Endometrial microvascular endothelial cells (primary cell): ENCODE measurements at regions not wholly inside any gene's neighbourhood (a gene's known extent, or its start where the extent isn't known, plus 50 kb on each side); places are given as distances from the start of the nearest gene placed in this dataset.

Experiments
- in situ Hi-C: cut with HindIII; loops from 2 replicates; pipeline ENCODE4 v1.10.0; 2017; ENCODE audit warnings: low sequenced_read_pairs, low pct_unique_long_range_greater_than_20kb; ENCODE audit errors: inconsistent ontology term

- in situ Hi-C loops: no loop called here
Observed at GRCh38 chr15:96092186-96092585, 238.3 kb upstream of the NR2F2 start.

GRCh38 chr15:96093063-96093462, 237.4 kb upstream of the NR2F2 start:
- in situ Hi-C loops: no loop called here

GRCh38 chr15:96097661-96098060, 232.8 kb upstream of the NR2F2 start:
- in situ Hi-C loops: no loop called here

GRCh38 chr15:96102631-96103030, 227.9 kb upstream of the NR2F2 start:
- in situ Hi-C loops: no loop called here

DNA sequence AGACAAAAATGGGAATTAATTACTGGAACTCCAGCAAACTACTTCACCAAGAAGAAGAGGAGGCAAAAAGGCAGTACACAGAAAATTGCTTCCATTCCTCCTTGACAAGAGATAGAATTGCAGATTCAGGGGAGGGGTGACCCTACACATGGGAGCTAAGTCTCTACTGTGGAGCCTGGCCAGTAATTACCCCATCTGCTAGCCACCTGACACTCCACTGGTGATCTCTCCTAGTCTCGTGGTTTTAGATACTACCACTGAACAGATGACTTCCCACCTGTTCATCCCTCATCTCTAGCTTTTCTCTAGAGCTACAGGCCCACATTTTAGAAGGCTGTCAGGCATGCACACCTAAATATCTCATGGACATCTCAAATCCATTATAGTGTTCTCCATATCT, 224.3 kb upstream of the NR2F2 start:
- in situ Hi-C loops: no loop called here

- in situ Hi-C loops: no loop called here
Observed at GRCh38 chr15:96106628-96107027, 223.9 kb upstream of the NR2F2 start.

DNA sequence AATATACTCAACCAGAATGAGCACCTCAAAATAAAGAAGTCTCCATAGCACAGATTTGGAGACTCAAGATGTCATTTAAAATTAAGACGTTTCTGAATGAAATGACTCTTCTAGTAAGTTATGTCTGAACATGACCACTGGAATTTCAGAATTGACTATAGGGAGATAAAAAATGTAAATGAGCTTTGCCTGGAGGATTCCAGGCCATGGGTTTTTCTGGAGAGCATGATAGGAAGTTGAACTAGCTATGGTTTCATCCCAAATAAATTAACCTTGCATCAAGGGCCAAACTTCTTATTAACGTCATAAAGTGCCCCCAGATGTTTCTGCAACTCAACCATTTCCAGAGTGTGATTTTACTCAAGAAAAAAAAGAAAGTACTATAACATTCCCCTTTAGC, 222.6 kb upstream of the NR2F2 start:
- in situ Hi-C loops: no loop called here

DNA sequence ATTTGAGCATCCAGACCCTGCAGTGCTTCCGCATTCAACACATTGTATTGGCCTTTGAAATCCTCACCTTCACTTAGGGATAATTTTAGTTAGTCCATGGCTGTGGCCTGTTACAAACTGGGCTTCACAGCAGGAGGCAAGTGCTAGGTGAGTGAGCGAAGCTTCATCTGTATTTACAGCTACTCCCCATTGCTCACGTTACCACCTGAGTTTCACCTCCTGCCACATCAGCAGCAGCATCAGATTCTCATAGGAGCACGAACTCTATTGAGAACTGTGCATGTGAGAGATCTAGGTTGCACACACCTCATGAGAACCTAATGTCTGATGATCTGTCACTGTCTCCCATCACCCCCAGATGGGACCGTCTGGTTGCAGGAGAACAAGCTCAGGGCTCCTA, 222.1 kb upstream of the NR2F2 start:
- in situ Hi-C loops: no loop called here

DNA sequence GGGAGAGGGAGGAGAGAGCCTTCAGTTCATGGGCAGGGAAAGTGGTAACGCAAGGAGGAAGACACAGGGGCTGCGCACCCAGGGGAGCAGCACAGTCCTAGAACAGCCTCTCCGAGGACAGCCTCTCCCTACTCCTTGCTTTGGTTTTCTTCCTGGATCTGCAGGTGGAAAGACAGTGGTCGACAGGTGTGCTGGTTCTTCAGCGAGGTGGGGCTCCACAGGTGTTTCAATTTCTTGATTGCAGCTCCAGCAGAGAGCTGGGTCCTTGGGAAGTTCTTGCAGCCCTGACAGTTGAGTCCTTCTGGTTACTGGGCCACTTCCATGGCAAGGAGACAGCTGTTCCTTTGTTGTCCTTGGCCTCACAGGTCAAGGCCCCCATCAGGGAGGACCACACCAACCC, 220.7 kb upstream of the NR2F2 start:
- in situ Hi-C loops: no loop called here

- in situ Hi-C loops: no loop called here
Observed at GRCh38 chr15:96112018-96112417, 218.5 kb upstream of the NR2F2 start.

DNA sequence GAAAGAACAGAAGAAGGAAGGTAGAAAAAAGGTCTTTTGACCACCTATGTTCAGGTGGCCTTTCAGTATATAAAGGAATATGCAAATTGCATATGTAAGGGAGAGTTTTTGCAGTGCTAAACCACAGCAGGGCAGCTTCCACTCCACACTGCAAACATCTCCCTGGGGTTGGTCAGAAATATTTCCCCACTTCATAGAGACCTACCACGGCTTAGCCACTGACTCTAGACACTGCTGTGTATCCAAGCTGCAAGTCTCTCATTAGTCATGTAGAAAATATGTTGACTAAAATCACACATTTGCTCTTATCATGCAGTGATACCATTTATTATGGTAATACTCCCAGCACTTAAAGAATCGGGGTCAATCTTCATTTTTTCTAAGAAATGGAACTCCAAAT, 214.9 kb upstream of the NR2F2 start:
- in situ Hi-C loops: no loop called here

DNA sequence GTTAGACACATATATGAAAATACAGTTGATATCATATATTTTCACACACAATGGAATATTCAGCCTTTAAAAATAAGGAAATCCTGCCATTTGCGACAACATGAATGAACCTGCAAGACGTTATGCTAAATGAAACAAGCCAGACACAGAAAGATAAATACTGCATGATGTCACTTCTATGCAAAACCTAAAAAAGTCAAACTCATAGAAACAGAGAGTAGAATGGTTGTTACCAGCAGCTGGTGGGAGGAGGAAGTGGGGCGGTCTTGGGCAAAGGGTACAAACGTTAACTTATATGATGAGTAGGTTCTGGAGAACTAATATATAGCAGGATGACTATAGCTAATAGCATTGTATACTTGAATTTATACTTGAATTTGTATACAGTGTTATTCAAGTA, 213.2 kb upstream of the NR2F2 start:
- in situ Hi-C loops: no loop called here

GRCh38 chr15:96119734-96120133, 210.8 kb upstream of the NR2F2 start:
- in situ Hi-C loops: no loop called here

- in situ Hi-C loops: no loop called here
Observed at GRCh38 chr15:96121086-96121920, 209.2 kb upstream of the NR2F2 start.

DNA sequence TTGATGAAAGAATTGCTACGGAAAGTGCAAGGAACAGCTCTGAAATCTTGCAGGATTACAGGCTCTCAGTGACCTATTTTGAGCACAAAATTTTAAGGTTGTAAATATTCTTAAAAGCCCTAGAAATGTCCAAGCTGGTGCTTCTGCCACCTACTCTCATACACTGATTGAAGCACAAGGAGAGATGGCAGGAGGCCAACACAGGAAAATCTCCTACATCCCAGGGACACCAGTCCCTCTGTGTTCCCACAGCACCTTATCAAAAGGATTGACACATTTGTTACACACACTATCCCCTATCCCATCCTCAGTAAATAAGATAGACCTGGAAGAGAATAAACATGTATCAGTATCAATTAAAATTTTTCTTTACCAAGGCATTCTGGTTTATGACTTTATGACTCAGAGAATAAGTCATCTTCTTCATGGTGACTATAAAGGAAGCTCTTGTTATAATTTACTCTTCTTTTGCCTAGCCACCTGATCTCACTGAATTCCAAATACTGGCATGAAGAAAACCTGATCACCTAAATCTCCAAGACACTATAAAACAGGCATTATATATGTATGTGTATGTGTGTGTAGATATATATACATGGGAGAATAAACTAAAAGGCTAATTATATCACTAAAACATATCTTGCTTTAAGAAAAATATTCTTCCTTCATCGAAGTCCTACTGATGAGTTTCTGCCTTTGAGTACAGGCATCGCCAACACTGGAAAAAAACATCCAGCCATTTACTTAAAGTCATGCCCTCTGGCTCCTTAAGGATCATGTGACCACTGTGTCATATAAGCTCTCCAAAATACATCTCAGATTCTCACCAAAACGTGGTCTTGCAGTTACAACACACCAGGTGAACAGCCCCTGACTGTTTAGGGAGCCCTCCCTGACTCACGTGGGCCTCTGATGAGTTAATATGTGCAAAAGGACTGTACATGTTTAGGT, 208.1 kb upstream of the NR2F2 start:
- in situ Hi-C loops: no loop called here

- in situ Hi-C loops: no loop called here
Observed at GRCh38 chr15:96123028-96123400, 207.5 kb upstream of the NR2F2 start.

GRCh38 chr15:96123630-96124187, 206.8 kb upstream of the NR2F2 start:
- in situ Hi-C loops: no loop called here

DNA sequence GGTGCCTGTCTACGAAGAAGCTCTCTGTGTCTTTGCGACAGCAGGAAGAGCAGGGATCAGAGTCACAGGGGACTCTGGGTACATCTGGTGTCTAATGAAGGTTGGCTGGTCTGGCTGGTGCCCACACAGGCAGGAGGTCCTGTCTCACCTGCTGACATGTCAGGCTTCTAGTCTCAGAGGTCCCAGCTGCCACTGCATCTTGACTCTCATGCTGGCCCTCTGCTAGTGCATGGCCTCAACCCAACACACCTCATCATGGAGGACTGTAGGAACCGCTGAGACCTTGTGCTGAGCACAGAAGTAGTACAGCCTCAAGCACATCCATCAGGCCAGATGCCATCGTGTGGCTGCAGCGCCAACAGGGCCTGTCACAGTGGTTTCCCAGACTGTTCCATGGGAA, 206.1 kb upstream of the NR2F2 start:
- in situ Hi-C loops: no loop called here

GRCh38 chr15:96125721-96126415, 204.6 kb upstream of the NR2F2 start:
- in situ Hi-C loops: no loop called here
